Ovary (tissue), 7 donors: ENCODE measurements at regions not wholly inside any gene's neighbourhood (a gene's known extent, or its start where the extent isn't known, plus 50 kb on each side); places are given as distances from the start of the nearest gene placed in this dataset.

Experiments used
- DNase-seq, 5 donors: peaks; one replicate each; pipeline ENCODE4 v3.0.0-alpha.2; 2019 to 2020
- H3K27ac ChIP-seq, 2 donors: fragments of 200-600 bp; one replicate each; pipeline versions ENCODE4 v1.5.1 to v1.8.0; 2019 to 2022
- H3K27me3 ChIP-seq: fragments of 200-600 bp; one replicate; pipeline ENCODE4 v1.8.0; 2022
- H3K36me3 ChIP-seq: fragments of 200-600 bp; sonication (generic); one replicate; pipeline ENCODE4 v1.5.1; 2019
- H3K4me1 ChIP-seq: one replicate; pipeline ENCODE4 v1.8.1; 2013; ENCODE audit warnings: mild to moderate bottlenecking, moderate library complexity; ENCODE audit not compliant: insufficient read depth
- H3K4me3 ChIP-seq: fragments of 200-600 bp; sonication (generic); one replicate; pipeline ENCODE4 v1.5.1; 2017
- H3K9me3 ChIP-seq, 2 donors: fragments of 200-600 bp in 1 of 2; sonication (generic) in 1 of 2; one replicate each; pipeline versions ENCODE4 v1.5.1 to v1.8.1; 2013 to 2019; ENCODE audit warnings: mild to moderate bottlenecking in 1 of 2, moderate library complexity in 1 of 2
- CTCF ChIP-seq, 3 donors: fragments of 450-650 bp in 2 of 3; fragments of 200-600 bp in 1 of 3; IDR thresholded peaks; one replicate each; pipeline versions ENCODE4 v1.5.1 to v1.8.0; 2016 to 2022; ENCODE audit warnings: antibody characterized with exemption in 3 of 3, mild to moderate bottlenecking in 1 of 3
- EP300 ChIP-seq: sonication (generic); formaldehyde crosslinking; IDR thresholded peaks from one replicate; pipeline ENCODE4 v1.6.1; 2017; ENCODE audit warnings: antibody characterized with exemption
- POLR2A ChIP-seq: fragments of 450-650 bp; IDR thresholded peaks from one replicate; pipeline ENCODE4 v1.6.1; 2017; ENCODE audit warnings: antibody characterized with exemption, mild to moderate bottlenecking, moderate library complexity
- WGBS, 3 donors: extraction: QIAGEN DNeasy Blood & Tissue Kit in 1 of 3; methylation state at CpG; one replicate each; pipeline versions ENCODE4 v1.1.5 to v1.1.7; 2013 to 2017; 5-methylcytosine and 5-hydroxymethylcytosine counted together
- intact Hi-C, 4 donors: fragments of 100-400 bp; cut with DNase I; formaldehyde crosslinking; loops; one replicate each; pipeline versions ENCODE4 v1.11.0 to v1.15.1; 2022 to 2023
- donor health status: DM: no; HTN: no; CAD: no; lungs with moderate emphysema.
- donor health status: DM: no; HTN: no; CAD: no.
- donor health status: Bipolar disorder and iron deficiency.
- donor health status: DM: no; HTN: no; CAD: no.
- donor health status: DM: yes; HTN: yes; CAD: no.

GRCh38 chr15:59885832-59886231 lies 118.3 kb upstream of the FOXB1 start:
- no peak for TF ChIP-seq EP300
- TF ChIP-seq CTCF (IDR thresholded peaks at IDR 0.05), result no peak
- TF ChIP-seq POLR2A, result no peak
- Histone ChIP-seq H3K36me3 (no peaks in the 10 kb centered on the region), H3K27ac (no peak overlapping the region), H3K4me3 (no peak overlapping the region), H3K4me1 (no peaks in the 10 kb centered on the region), H3K9me3 (no peaks in the 10 kb centered on the region), H3K27me3 (no peaks in the 10 kb centered on the region)
- intact Hi-C loops, result no loop called here
- 0 to 1% (median 0%) methylated on average over 7 of the region's 7 CpGs for WGBS, 3 donors
- no peak for DNase-seq

- no peak for DNase-seq
- TF ChIP-seq POLR2A, result no peak
- no peak for TF ChIP-seq CTCF (IDR thresholded peaks at IDR 0.05)
- TF ChIP-seq EP300, result no peak
- WGBS, 3 donors, result 2 to 5% (median 4%) methylated on average over 2 of the region's 2 CpGs
- Histone ChIP-seq H3K9me3 (no peaks in the 10 kb centered on the region), H3K4me3 (no peak overlapping the region), H3K36me3 (no peaks in the 10 kb centered on the region), H3K4me1 (no peaks in the 10 kb centered on the region), H3K27me3 (no peaks in the 10 kb centered on the region), H3K27ac (no peak overlapping the region)
- intact Hi-C loops, result no loop called here
Observed at GRCh38 chr15:59879506-59880265, 124.4 kb upstream of the FOXB1 start.

- Histone ChIP-seq H3K9me3 (no peaks in the 10 kb centered on the region), H3K27ac (no peak overlapping the region), H3K36me3 (no peaks in the 10 kb centered on the region), H3K27me3 (no peaks in the 10 kb centered on the region), H3K4me1 (no peaks in the 10 kb centered on the region), H3K4me3 (no peak overlapping the region)
- intact Hi-C loops, result no loop called here
- 57 to 68% (median 58%) methylated on average over 5 of the region's 5 CpGs for WGBS, 3 donors
- TF ChIP-seq EP300 (no peak), POLR2A (no peak), CTCF (IDR thresholded peaks at IDR 0.05) (no peak)
- DNase-seq, result no peak
Observed at GRCh38 chr15:59876140-59876539, 128.0 kb upstream of the FOXB1 start.

- intact Hi-C loops, result no loop called here
- TF ChIP-seq EP300 (no peak), CTCF (IDR thresholded peaks at IDR 0.05) (no peak)
- H3K36me3 ChIP-seq, result no peaks in the 10 kb centered on the region
- DNase-seq, result no peak
- no peak overlapping the region for H3K27ac ChIP-seq
- H3K4me3 ChIP-seq, result no peak overlapping the region
- H3K27me3 ChIP-seq, result no peaks in the 10 kb centered on the region
- no peaks in the 10 kb centered on the region for H3K9me3 ChIP-seq
- no peaks in the 10 kb centered on the region for H3K4me1 ChIP-seq
- 31 to 37% (median 34%) methylated on average over 3 of the region's 3 CpGs for WGBS, 3 donors
Observed at GRCh38 chr15:59873644-59874272, 130.4 kb upstream of the FOXB1 start.
